HUES6 (cell line): ENCODE measurements at regions not wholly inside any gene's neighbourhood (a gene's known extent, or its start where the extent isn't known, plus 50 kb on each side); places are given as distances from the start of the nearest gene placed in this dataset.
"Not testable (repeated sequence)": the region's sequence is repeated elsewhere in the genome, so short reads cannot be mapped to it uniquely, and the experiment has no call there.

Experiments used
- H3K27ac ChIP-seq: 2 replicates; pipeline ENCODE4 v1.7.0; 2013; ENCODE audit warnings: low read depth, mild to moderate bottlenecking, low read length, inconsistent platforms
- H3K27me3 ChIP-seq: 2 replicates; pipeline ENCODE4 v1.6.1; 2013; ENCODE audit warnings: low read length; ENCODE audit not compliant: control insufficient read depth, insufficient read depth
- H3K36me3 ChIP-seq: 2 replicates; pipeline ENCODE4 v1.6.1; 2013; ENCODE audit warnings: low read length; ENCODE audit not compliant: control insufficient read depth, insufficient read depth
- H3K4me1 ChIP-seq: 2 replicates; pipeline ENCODE4 v1.6.1; 2013; ENCODE audit warnings: low read length; ENCODE audit not compliant: control insufficient read depth, insufficient read depth
- H3K4me3 ChIP-seq: 2 replicates; pipeline ENCODE4 v1.5.1; 2013; ENCODE audit warnings: low read depth, low read length
- H3K9ac ChIP-seq: one replicate; pipeline ENCODE4 v1.6.1; 2013; ENCODE audit warnings: mild to moderate bottlenecking, low read length
- H3K9me3 ChIP-seq: 2 replicates; pipeline ENCODE4 v1.6.1; 2013; ENCODE audit warnings: low read depth, low read length; ENCODE audit not compliant: control insufficient read depth, insufficient read depth

- H3K9me3 ChIP-seq: no peaks in the 10 kb centered on the region; the same call in 1 of the 2 replicates
- H3K9ac ChIP-seq: peak overlapping the region; percentile 37
- H3K4me1 ChIP-seq: peaks cover 46% of the 10 kb centered on the region
- peaks cover 16% of the 10 kb centered on the region for H3K36me3 ChIP-seq
- H3K27ac ChIP-seq: no peak overlapping the region
- H3K4me3 ChIP-seq: no peak overlapping the region
- no peaks in the 10 kb centered on the region for H3K27me3 ChIP-seq
Measured at GRCh38 chrX:73962948-73963347, 110.4 kb upstream of the XIST start.

GRCh38 chrX:73961867-73962266 lies 109.4 kb upstream of the XIST start:
- not testable (repeated sequence) for H3K27ac ChIP-seq, H3K4me3 ChIP-seq, H3K9ac ChIP-seq, H3K27me3 ChIP-seq, H3K9me3 ChIP-seq
- Histone ChIP-seq H3K36me3 (peaks cover 17% of the 10 kb centered on the region), H3K4me1 (peaks cover 39% of the 10 kb centered on the region)

GRCh38 chrX:73944563-73944908 lies 92.0 kb upstream of the XIST start:
- peaks cover 35% of the 10 kb centered on the region for H3K36me3 ChIP-seq
- H3K9me3 ChIP-seq: no peaks in the 10 kb centered on the region
- peak overlapping the region; percentile 96 for H3K27ac ChIP-seq
- H3K27me3 ChIP-seq: no peaks in the 10 kb centered on the region
- peak overlapping the region; percentile 99 for H3K9ac ChIP-seq
- peaks cover 7% of the 10 kb centered on the region for H3K4me1 ChIP-seq
- H3K4me3 ChIP-seq: peak overlapping the region; percentile 95

GRCh38 chrX:73943693-73944562 lies 91.4 kb upstream of the XIST start:
- Histone ChIP-seq H3K4me1 (peaks cover 7% of the 10 kb centered on the region), H3K36me3 (peaks cover 30% of the 10 kb centered on the region), H3K27ac (peak overlapping the region; percentile 96), H3K9ac (peak overlapping the region; percentile 99), H3K27me3 (no peaks in the 10 kb centered on the region), H3K9me3 (no peaks in the 10 kb centered on the region), H3K4me3 (peak overlapping the region; percentile 95)

GRCh38 chrX:73940893-73941470 lies 88.5 kb upstream of the XIST start:
- Histone ChIP-seq H3K9me3 (no peaks in the 10 kb centered on the region), H3K4me1 (peaks cover 5% of the 10 kb centered on the region), H3K27ac (no peak overlapping the region), H3K9ac (no peak overlapping the region), H3K36me3 (peaks cover 3% of the 10 kb centered on the region; the same call in 1 of the 2 replicates), H3K27me3 (no peaks in the 10 kb centered on the region), H3K4me3 (no peak overlapping the region)

- H3K4me3 ChIP-seq, H3K4me1 ChIP-seq, H3K27ac ChIP-seq: not testable (repeated sequence)
Measured at GRCh38 chrX:73937843-73938242, 85.3 kb upstream of the XIST start.

GRCh38 chrX:73932522-73932921 lies 80.0 kb upstream of the XIST start:
- Histone ChIP-seq H3K36me3 (no peaks in the 10 kb centered on the region), H3K4me1 (no peaks in the 10 kb centered on the region), H3K27ac (no peak overlapping the region), H3K9me3 (no peaks in the 10 kb centered on the region; the same call in 1 of the 2 replicates), H3K4me3 (no peak overlapping the region), H3K9ac (no peak overlapping the region), H3K27me3 (no peaks in the 10 kb centered on the region; the same call in 1 of the 2 replicates)

More at GRCh38 chrX:73937843-73938242, 85.3 kb upstream of the XIST start:
- H3K9ac ChIP-seq, H3K9me3 ChIP-seq, H3K36me3 ChIP-seq, H3K27me3 ChIP-seq: not testable (repeated sequence)

GRCh38 chrX:73930300-73930699 lies 77.8 kb upstream of the XIST start:
- Histone ChIP-seq H3K4me1 (no peaks in the 10 kb centered on the region), H3K27me3 (no peaks in the 10 kb centered on the region; the same call in 1 of the 2 replicates), H3K36me3 (no peaks in the 10 kb centered on the region), H3K9me3 (no peaks in the 10 kb centered on the region; the same call in 1 of the 2 replicates), H3K4me3 (no peak overlapping the region), H3K9ac (no peak overlapping the region), H3K27ac (no peak overlapping the region)

GRCh38 chrX:73922856-73923455 lies 70.4 kb upstream of the XIST start:
- no peak overlapping the region for H3K4me3 ChIP-seq
- no peaks in the 10 kb centered on the region for H3K36me3 ChIP-seq
- H3K27ac ChIP-seq: no peak overlapping the region
- no peak overlapping the region for H3K9ac ChIP-seq
- peaks cover 8% of the 10 kb centered on the region for H3K4me1 ChIP-seq
- peaks cover 4% of the 10 kb centered on the region; the same call in 1 of the 2 replicates for H3K9me3 ChIP-seq
- H3K27me3 ChIP-seq: no peaks in the 10 kb centered on the region

GRCh38 chrX:73916931-73917667 lies 64.6 kb upstream of the XIST start:
- peak overlapping the region; percentile 17; the same call in 1 of the 2 replicates for H3K4me3 ChIP-seq
- peaks cover 32% of the 10 kb centered on the region for H3K4me1 ChIP-seq
- H3K9me3 ChIP-seq: peaks cover 2% of the 10 kb centered on the region; the same call in 1 of the 2 replicates
- H3K9ac ChIP-seq: peak overlapping the region; percentile 72
- H3K27me3 ChIP-seq: no peaks in the 10 kb centered on the region
- no peaks in the 10 kb centered on the region for H3K36me3 ChIP-seq
- peak overlapping the region; percentile 93 for H3K27ac ChIP-seq
